SK-N-SH (cell line): ENCODE measurements at regions not wholly inside any gene's neighbourhood (a gene's known extent, or its start where the extent isn't known, plus 50 kb on each side); places are given as distances from the start of the nearest gene placed in this dataset.

Experiments used
- CTCF ChIA-PET: fragments of 300-600, 350-600 bp; formaldehyde crosslinking; extraction: SDS; loops from one replicate; lab custom pipeline; 2021; lab: Yijun Ruan, JAX
- POLR2A ChIA-PET: fragments of 350-600 bp; sonication (Branson Sonifier 250); formaldehyde crosslinking; extraction: SDS; loops from one replicate; lab custom pipeline; 2020; ENCODE audit warnings: antibody characterized with exemption, inconsistent platforms; lab: Yijun Ruan, JAX
- DNase-seq: peaks from one replicate; pipeline ENCODE4 v3.0.0; 2012
- H2AFZ ChIP-seq: fragments of 200-600 bp; sonication (generic); 2 replicates; pipeline ENCODE4 v1.8.1; 2016; ENCODE audit warnings: antibody characterized with exemption, mild to moderate bottlenecking, low read depth
- H3F3A ChIP-seq: fragments of 200-600 bp; sonication (generic); replicated peaks from 2 replicates; pipeline ENCODE3; 2016; ENCODE audit warnings: antibody characterized with exemption, mild to moderate bottlenecking; ENCODE audit not compliant: insufficient read depth
- H3K27ac ChIP-seq, 2 experiments: fragments of 200-500 bp in 1 of 2; fragments of 200-600 bp in 1 of 2; sonication (Bioruptor generic) in 1 of 2; sonication (generic), shearing (Covaris generic) in 1 of 2; 2 replicates each; pipeline versions ENCODE4 v1.5.1 to v1.6.1; 2014 to 2016; ENCODE audit warnings: low read depth in 2 of 2, inconsistent platforms in 1 of 2, low read length in 1 of 2, mild to moderate bottlenecking in 1 of 2, mixed read lengths in 1 of 2
- H3K27me3 ChIP-seq: fragments of 200-600 bp; sonication (generic), shearing (Covaris generic); 2 replicates; pipeline ENCODE4 v1.6.1; 2016; ENCODE audit warnings: mixed run types; ENCODE audit not compliant: insufficient read depth
- H3K36me3 ChIP-seq, 2 experiments: fragments of 200-500 bp in 1 of 2; fragments of 200-600 bp in 1 of 2; sonication (Bioruptor generic) in 1 of 2; sonication (generic) in 1 of 2; replicated peaks in 1 of 2; 2 replicates each; pipeline versions ENCODE3 to v1.5.1; 2014 to 2016; ENCODE audit warnings: low read length in 1 of 2, mild to moderate bottlenecking in 1 of 2; ENCODE audit not compliant: insufficient read depth in 2 of 2, control insufficient read depth in 1 of 2
- H3K4me1 ChIP-seq, 2 experiments: fragments of 200-500 bp in 1 of 2; fragments of 200-600 bp in 1 of 2; sonication (Bioruptor generic) in 1 of 2; sonication (generic), shearing (Covaris generic) in 1 of 2; 2 replicates each; pipeline versions ENCODE4 v1.5.1 to v1.6.1; 2014 to 2016; ENCODE audit warnings: low read depth in 1 of 2, low read length in 1 of 2, mixed run types in 1 of 2; ENCODE audit not compliant: insufficient read depth in 2 of 2, control insufficient read depth in 1 of 2
- H3K4me2 ChIP-seq: fragments of 200-600 bp; sonication (generic), shearing (Covaris generic); 2 replicates; pipeline ENCODE4 v1.6.1; 2017; ENCODE audit warnings: mixed run types
- H3K4me3 ChIP-seq, 2 experiments: fragments of 200-500 bp in 1 of 2; fragments of 200-600 bp in 1 of 2; sonication (Bioruptor generic) in 1 of 2; sonication (generic), shearing (Covaris generic) in 1 of 2; 2 replicates each; pipeline versions ENCODE4 v1.5.1 to v1.8.1; 2014 to 2016; ENCODE audit warnings: low read depth in 2 of 2, inconsistent platforms in 1 of 2, low read length in 1 of 2, mild to moderate bottlenecking in 1 of 2, mixed read lengths in 1 of 2, moderate library complexity in 1 of 2
- H3K79me2 ChIP-seq: fragments of 200-600 bp; sonication (generic); 2 replicates; pipeline ENCODE4 v1.8.1; 2017; ENCODE audit warnings: mild to moderate bottlenecking; ENCODE audit not compliant: insufficient read depth
- H3K9ac ChIP-seq: fragments of 200-600 bp; sonication (generic); 2 replicates; pipeline ENCODE4 v1.6.1; 2017; ENCODE audit warnings: mixed run types
- H3K9me2 ChIP-seq: fragments of 200-600 bp; sonication (generic); 2 replicates; pipeline ENCODE4 v1.6.1; 2017; ENCODE audit warnings: mixed run types
- H3K9me3 ChIP-seq: fragments of 200-600 bp; sonication (generic); 2 replicates; pipeline ENCODE4 v1.6.1; 2017; ENCODE audit warnings: mixed run types, mild to moderate bottlenecking, moderate library complexity
- H4K20me1 ChIP-seq: fragments of 200-600 bp; sonication (generic); 2 replicates; pipeline ENCODE4 v1.6.1; 2017; ENCODE audit warnings: mild to moderate bottlenecking, mixed run types; ENCODE audit not compliant: insufficient read depth
- EP300 ChIP-seq, 2 experiments: IDR thresholded peaks; 2 replicates each; pipeline versions ENCODE4 v1.4.0 to v1.6.1; 2012; ENCODE audit warnings: borderline replicate concordance in 1 of 2, low read depth in 1 of 2, low read length in 1 of 2
- FOXJ3 ChIP-seq: sonication (generic); formaldehyde crosslinking; IDR thresholded peaks from 2 replicates; pipeline ENCODE4 v1.5.1; 2020; ENCODE audit warnings: mild to moderate bottlenecking, missing genetic modification reagents
- IRF3 ChIP-seq: fragments of 150-350 bp; IDR thresholded peaks from 2 replicates; pipeline ENCODE4 v1.6.1; 2016; ENCODE audit warnings: mild to moderate bottlenecking, low read depth, low read length
- MEF2A ChIP-seq: IDR thresholded peaks from 2 replicates; pipeline ENCODE4 v1.4.0; 2012; ENCODE audit warnings: low read depth, borderline replicate concordance
- NFIC ChIP-seq: IDR thresholded peaks from 2 replicates; pipeline ENCODE4 v1.4.0; 2012; ENCODE audit warnings: borderline replicate concordance
- RFX5 ChIP-seq: IDR thresholded peaks from 2 replicates; pipeline ENCODE4 v1.6.1; 2012; ENCODE audit warnings: mild to moderate bottlenecking, improper control_type of control experiment, low read length
- RXRA ChIP-seq: IDR thresholded peaks from 2 replicates; pipeline ENCODE4 v1.4.0; 2012; ENCODE audit warnings: low read depth, mild to moderate bottlenecking, borderline replicate concordance
- YY1 ChIP-seq: IDR thresholded peaks from 2 replicates; pipeline ENCODE4 v1.4.0; 2012; ENCODE audit warnings: low read depth, mild to moderate bottlenecking
- WGBS: methylation state at CpG from one replicate; pipeline ENCODE4 v1.1.6; 2017; ENCODE audit warnings: low lambda C conversion rate; 5-methylcytosine and 5-hydroxymethylcytosine counted together
- TF ChIP-seq, protein P1 (sequence below): fragments of 150-350 bp; IDR thresholded peaks from 2 replicates; pipeline ENCODE4 v1.6.1; 2017; ENCODE audit warnings: antibody characterized with exemption, low read length, low read depth, borderline replicate concordance

- no peaks in the 10 kb centered on the region for H3K27me3 ChIP-seq
- POLR2A ChIA-PET = no interaction called here
- no peaks in the 10 kb centered on the region for H3K9me3 ChIP-seq
- H2AFZ ChIP-seq = no peak overlapping the region
- H4K20me1 ChIP-seq = no peaks in the 10 kb centered on the region
- no peaks in the 10 kb centered on the region for H3K4me1 ChIP-seq
- DNase-seq = no peak
- no peaks in the 10 kb centered on the region for H3K36me3 ChIP-seq
- CTCF ChIA-PET = no interaction called here
- no peak overlapping the region for H3K27ac ChIP-seq
- TF ChIP-seq NFIC = no peak
- no peak for TF ChIP-seq IRF3
- no peak for TF ChIP-seq EP300 (IDR thresholded peaks at IDR 0.05; ENCODE audit: borderline replicate concordance in 1 of 2, low read depth in 1 of 2, low read length in 1 of 2)
- no peak for TF ChIP-seq FOXJ3 (CRISPR knock-in tag)
- TF ChIP-seq RXRA = no peak
- no peak for TF ChIP-seq YY1
- TF ChIP-seq MEF2A = no peak
- TF ChIP-seq, protein P1, sequence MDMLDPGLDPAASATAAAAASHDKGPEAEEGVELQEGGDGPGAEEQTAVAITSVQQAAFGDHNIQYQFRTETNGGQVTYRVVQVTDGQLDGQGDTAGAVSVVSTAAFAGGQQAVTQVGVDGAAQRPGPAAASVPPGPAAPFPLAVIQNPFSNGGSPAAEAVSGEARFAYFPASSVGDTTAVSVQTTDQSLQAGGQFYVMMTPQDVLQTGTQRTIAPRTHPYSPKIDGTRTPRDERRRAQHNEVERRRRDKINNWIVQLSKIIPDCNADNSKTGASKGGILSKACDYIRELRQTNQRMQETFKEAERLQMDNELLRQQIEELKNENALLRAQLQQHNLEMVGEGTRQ = no peak
- H3K9me2 ChIP-seq = no peaks in the 10 kb centered on the region
- no peak overlapping the region for H3K4me2 ChIP-seq
- no peaks in the 10 kb centered on the region for H3K79me2 ChIP-seq
- no peaks in the 10 kb centered on the region for H3F3A ChIP-seq
- peak overlapping the region in 1 of 2 experiments; percentile 2; a peak in 1 of 4 replicates for H3K4me3 ChIP-seq
- H3K9ac ChIP-seq = no peak overlapping the region
- 58% methylated on average over 5 of the region's 5 CpGs for WGBS
These were observed 66.4 kb downstream of the OSR1 start for GRCh38 chr2:19292007-19292406.

- POLR2A ChIA-PET = no interaction called here
- no peaks in the 10 kb centered on the region for H3K36me3 ChIP-seq
- DNase-seq = no peak
- no peak overlapping the region for H3K4me3 ChIP-seq
- H4K20me1 ChIP-seq = no peaks in the 10 kb centered on the region
- H3K4me2 ChIP-seq = no peak overlapping the region
- H3K4me1 ChIP-seq = no peaks in the 10 kb centered on the region
- H3K9me2 ChIP-seq = no peaks in the 10 kb centered on the region
- no peak for TF ChIP-seq RFX5
- no peak for TF ChIP-seq MEF2A
- no peak for TF ChIP-seq NFIC
- TF ChIP-seq IRF3 = no peak
- no peaks in the 10 kb centered on the region for H3K27me3 ChIP-seq
- no peaks in the 10 kb centered on the region for H3F3A ChIP-seq
- WGBS = 28% methylated on average over 2 of the region's 2 CpGs
- H3K9me3 ChIP-seq = no peaks in the 10 kb centered on the region
- H3K79me2 ChIP-seq = no peaks in the 10 kb centered on the region
- no peak overlapping the region for H2AFZ ChIP-seq
- no peak overlapping the region for H3K9ac ChIP-seq
- no peak overlapping the region for H3K27ac ChIP-seq
- CTCF ChIA-PET = no interaction called here
These were observed 70.1 kb downstream of the OSR1 start for GRCh38 chr2:19288291-19288690.
